ENCODE measurements at regions not wholly inside any gene's neighbourhood (a gene's known extent, or its start where the extent isn't known, plus 50 kb on each side); places are given as distances from the start of the nearest gene placed in this dataset.

DNA sequence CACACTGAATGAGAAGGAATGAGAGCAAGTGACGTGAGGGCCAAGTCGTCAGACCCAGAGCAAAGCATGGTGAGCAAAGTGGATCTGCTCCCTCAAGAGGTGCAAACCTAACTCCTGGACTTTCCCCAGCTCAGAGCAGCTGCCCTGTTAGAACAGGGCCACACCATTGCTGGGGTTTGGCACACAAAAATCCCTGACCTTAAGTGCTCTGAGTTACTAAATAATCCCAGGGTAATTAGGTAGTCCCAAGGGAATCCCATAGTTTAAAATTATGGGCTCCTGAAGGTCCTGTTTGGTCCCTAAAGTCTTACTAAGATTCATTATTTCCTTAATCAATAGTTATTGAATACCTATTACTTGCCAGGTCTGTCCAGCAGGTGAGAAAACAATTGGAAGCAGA is 165.1 kb upstream of the TNFAIP3 start:
- peaks cover 7% of the 10 kb centered on the region for H3K4me1 ChIP-seq (ENCODE audit: control insufficient read depth, insufficient read depth, low read length)
- H3K79me1 ChIP-seq (ENCODE audit: low read depth in 1 of 2, low read length in 2 of 2) = no peaks in the 10 kb centered on the region
- no CpG with 5 or more reads among the region's 2 CpGs for WGBS, 2 experiments (ENCODE audit: extremely low coverage in 2 of 2, insufficient read length in 1 of 2)
- H3K27me3 ChIP-seq (ENCODE audit: control insufficient read depth, insufficient read depth, low read length) = no peaks in the 10 kb centered on the region
- no peak overlapping the region for H2AK9ac ChIP-seq (replicated peaks; ENCODE audit: low read depth, low read length, poor library complexity)
- TF ChIP-seq BHLHE40 (IDR thresholded peaks at IDR 0.05; ENCODE audit: low read depth, low read length) (no peak), RCOR1 (IDR thresholded peaks at IDR 0.05; ENCODE audit: insufficient replicate concordance, low read length) (no peak), MXI1 (IDR thresholded peaks at IDR 0.05; ENCODE audit: borderline replicate concordance, low read depth, low read length) (no peak), CHD1 (IDR thresholded peaks at IDR 0.05; ENCODE audit: low read depth, low read length) (no peak), MAZ (IDR thresholded peaks at IDR 0.05; ENCODE audit: borderline replicate concordance, low read depth, low read length) (no peak)
- TF ChIP-seq, protein P1, sequence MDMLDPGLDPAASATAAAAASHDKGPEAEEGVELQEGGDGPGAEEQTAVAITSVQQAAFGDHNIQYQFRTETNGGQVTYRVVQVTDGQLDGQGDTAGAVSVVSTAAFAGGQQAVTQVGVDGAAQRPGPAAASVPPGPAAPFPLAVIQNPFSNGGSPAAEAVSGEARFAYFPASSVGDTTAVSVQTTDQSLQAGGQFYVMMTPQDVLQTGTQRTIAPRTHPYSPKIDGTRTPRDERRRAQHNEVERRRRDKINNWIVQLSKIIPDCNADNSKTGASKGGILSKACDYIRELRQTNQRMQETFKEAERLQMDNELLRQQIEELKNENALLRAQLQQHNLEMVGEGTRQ (IDR thresholded peaks at IDR 0.05; ENCODE audit: low read depth, low read length) = no peak
- TF ChIP-seq, protein P2, sequence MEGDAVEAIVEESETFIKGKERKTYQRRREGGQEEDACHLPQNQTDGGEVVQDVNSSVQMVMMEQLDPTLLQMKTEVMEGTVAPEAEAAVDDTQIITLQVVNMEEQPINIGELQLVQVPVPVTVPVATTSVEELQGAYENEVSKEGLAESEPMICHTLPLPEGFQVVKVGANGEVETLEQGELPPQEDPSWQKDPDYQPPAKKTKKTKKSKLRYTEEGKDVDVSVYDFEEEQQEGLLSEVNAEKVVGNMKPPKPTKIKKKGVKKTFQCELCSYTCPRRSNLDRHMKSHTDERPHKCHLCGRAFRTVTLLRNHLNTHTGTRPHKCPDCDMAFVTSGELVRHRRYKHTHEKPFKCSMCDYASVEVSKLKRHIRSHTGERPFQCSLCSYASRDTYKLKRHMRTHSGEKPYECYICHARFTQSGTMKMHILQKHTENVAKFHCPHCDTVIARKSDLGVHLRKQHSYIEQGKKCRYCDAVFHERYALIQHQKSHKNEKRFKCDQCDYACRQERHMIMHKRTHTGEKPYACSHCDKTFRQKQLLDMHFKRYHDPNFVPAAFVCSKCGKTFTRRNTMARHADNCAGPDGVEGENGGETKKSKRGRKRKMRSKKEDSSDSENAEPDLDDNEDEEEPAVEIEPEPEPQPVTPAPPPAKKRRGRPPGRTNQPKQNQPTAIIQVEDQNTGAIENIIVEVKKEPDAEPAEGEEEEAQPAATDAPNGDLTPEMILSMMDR (conservative IDR thresholded peaks at IDR 0.05; ENCODE audit: low read depth, low read length) = no peak
- no peak overlapping the region for H3K4me2 ChIP-seq (ENCODE audit: low read depth, low read length)
- ChIA-PET CTCF (interaction anchor here (1.5 kb wide), 1 partner anchor 165 kb away, joined by 4 read pairs; the partner anchor contains the start of gene TNFAIP3), POLR2A (ENCODE audit: unreplicated experiment) (no interaction called here)
- no peak overlapping the region for H3K27ac ChIP-seq (ENCODE audit: insufficient read depth, low read length)
- BruUV-seq (replicated peaks) = no TSS peak
- no peak overlapping the region for H3K4me3 ChIP-seq (ENCODE audit: insufficient read depth, low read depth, low read length)
- H3K9me3 ChIP-seq (ENCODE audit: control insufficient read depth, insufficient read depth, low read length) = no peaks in the 10 kb centered on the region
- H3K36me3 ChIP-seq (ENCODE audit: control insufficient read depth, insufficient read depth, low read length) = no peaks in the 10 kb centered on the region
- H3K56ac ChIP-seq (ENCODE audit: extremely low read depth, insufficient read depth, low read length) = no peak overlapping the region
- peak overlapping the region; percentile 51; the same call in 1 of the 2 replicates for H2AK5ac ChIP-seq (ENCODE audit: low read depth, low read length)
- dilution Hi-C loops (cut with HindIII; ENCODE audit: low sequenced_read_pairs, unreplicated experiment) (no loop called here), intact Hi-C loops (cut with micrococcal nuclease) (no loop called here), in situ Hi-C loops (cut with MboI; ENCODE audit: low sequenced_read_pairs) (no loop called here)
- no peak overlapping the region for H2BK5ac ChIP-seq (ENCODE audit: low read depth, low read length, poor library complexity, severe bottlenecking)
- no peak overlapping the region for H2BK20ac ChIP-seq (ENCODE audit: low read depth, low read length)
- peaks cover 10% of the 10 kb centered on the region for H3K9me1 ChIP-seq (ENCODE audit: insufficient read depth, low read length)
- H2BK15ac ChIP-seq (ENCODE audit: low read depth, low read length) = no peak overlapping the region
- H4K91ac ChIP-seq (ENCODE audit: insufficient read depth, low read depth, low read length) = no peak overlapping the region
- H4K5ac ChIP-seq (ENCODE audit: low read depth, low read length) = no peak overlapping the region
- no peaks in the 10 kb centered on the region for H4K20me1 ChIP-seq (ENCODE audit: insufficient read depth, low read length)
- H4K8ac ChIP-seq (ENCODE audit: low read depth in 2 of 2, low read length in 2 of 2) = no peak overlapping the region
- no peak overlapping the region for H3K14ac ChIP-seq (replicated peaks; ENCODE audit: low read depth, low read length)
- no peak overlapping the region for H2BK120ac ChIP-seq (ENCODE audit: low read depth, low read length)
- H3K9ac ChIP-seq (ENCODE audit: low read depth, low read length) = no peak overlapping the region
- no peak for DNase-seq
- ATAC-seq (ENCODE audit: low read depth) = no peak
- no peak overlapping the region for H3K23ac ChIP-seq (ENCODE audit: low read depth, low read length)
- H3K4ac ChIP-seq (ENCODE audit: low read depth, low read length) = no peak overlapping the region
- no peak overlapping the region for H2AFZ ChIP-seq (replicated peaks; ENCODE audit: low read length, poor library complexity)
- no peak overlapping the region for H3K18ac ChIP-seq (ENCODE audit: low read depth, low read length)
